ENCODE measurements at regions not wholly inside any gene's neighbourhood (a gene's known extent, or its start where the extent isn't known, plus 50 kb on each side); places are given as distances from the start of the nearest gene placed in this dataset.

DNA sequence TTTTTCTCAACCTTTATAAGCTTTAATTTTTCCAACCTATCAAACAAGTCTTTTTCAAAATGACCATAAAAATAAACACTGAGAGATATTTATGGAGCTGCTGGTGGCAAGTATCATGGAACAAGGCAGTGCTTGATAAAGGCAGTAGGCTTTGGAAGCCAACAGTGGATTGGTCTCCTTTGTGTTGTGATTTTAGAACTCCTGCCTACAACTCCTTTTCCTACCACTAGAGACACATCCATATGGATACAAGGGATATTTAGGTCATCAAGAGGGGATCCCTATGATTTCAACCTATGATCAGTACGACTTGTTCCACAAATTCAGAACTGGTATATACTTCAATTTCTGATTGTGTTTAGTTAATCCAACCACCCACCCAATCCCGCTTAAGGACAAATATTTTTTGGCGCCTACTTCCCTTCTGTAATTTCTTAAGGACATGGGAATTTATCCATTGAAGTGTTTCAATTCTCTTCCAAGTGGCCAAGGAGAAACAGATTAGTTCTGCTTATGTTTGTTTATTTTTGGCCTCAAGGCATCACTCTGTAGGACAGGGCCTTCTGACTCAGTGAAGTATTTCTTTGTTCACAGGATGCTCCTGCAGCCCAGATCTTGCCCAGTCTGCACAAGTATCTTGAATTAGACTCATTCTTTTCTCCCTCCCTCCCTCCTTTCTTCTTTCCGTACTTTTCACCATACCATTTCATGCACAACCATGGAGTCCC lies 2119.6 kb upstream of the PIK3C3 start:
- no peak for DNase-seq

DNA sequence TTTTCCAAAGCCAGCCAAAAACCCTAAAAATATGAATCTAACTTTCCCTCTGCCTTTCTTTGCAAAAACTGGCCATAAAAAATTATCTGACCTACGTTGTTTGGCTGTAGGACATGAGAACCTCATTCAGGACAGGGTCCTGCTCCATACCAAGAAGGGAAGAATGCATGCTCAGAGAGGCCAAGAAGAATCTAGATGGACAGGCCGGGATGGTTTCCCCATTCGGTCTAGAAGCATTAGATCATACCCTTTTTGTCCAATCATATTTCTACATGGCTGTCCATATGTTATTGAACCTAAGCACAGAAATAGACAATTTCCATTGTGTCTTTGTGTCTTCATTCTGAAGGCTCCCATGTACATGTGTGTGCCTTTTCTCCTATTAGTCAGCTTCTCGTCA lies 2120.4 kb upstream of the PIK3C3 start:
- no peak for DNase-seq

DNA sequence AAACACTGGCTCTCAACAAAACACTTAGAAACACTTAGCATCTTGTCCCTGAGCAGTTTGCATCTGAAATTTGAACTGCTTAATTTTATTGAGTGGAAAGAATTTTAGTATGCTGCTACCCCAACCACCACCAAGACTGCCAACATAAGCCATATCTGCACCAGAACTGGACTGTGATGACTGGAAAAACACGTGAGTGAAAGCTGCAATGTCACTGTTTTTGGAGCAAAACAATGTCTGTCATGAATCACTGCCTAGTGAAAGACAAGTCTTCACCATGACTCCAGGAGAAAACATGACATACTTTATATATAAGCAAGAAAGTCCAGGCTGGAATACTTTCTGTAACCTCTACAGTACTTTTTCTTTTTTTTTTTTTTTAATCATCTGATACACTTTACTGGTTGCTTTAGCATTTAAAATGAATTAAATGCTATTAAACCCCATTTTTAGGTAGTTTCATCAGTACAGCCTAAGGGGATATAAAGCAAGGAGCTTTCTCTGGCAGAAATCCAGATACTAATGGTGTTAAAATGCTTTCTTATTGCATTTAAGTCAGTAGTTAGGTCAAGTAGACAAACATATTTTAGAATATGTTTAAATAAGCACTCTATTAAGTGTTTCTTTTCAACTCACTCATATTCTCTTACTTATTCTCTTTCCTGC lies 2129.4 kb upstream of the PIK3C3 start:
- DNase-seq = no peak

DNA sequence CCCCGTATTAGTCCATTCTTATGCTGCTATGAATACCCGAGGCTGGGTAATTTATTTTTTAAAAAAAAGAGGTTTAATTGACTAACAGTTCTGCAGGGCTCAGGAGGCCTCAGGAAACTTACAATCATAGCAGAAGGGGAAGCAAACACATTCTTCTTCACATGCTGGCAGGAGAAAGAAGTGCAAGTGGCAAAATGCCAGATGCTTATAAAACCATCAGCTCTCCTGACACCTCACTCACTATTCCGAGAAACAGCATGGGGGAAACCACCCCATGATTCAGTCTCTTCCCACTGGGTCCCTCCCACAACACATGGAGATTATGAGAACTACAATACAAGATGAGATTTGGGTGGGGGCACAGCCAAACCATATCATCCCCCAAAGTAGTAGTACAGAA lies 2148.5 kb upstream of the PIK3C3 start:
- DNase-seq = no peak

DNA sequence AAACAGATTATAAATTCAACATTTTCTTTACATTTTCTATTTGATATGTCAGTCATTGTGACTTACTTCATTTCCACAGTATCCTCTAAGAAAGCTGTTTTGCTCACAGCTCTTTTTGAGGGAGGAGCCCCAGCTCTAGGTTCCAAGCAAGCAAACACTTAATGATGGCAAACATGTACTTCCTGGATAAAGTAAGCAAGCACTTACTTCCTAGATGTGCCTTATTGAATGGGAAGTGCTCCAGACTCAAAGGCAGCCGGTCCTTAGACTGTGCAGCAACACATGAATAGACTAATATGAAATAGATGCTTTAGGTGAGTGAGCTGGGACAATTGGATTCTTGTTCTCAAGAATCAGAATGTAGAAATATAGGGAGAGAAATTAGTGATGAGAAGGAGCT lies 2149.8 kb upstream of the PIK3C3 start:
- DNase-seq = no peak

DNA sequence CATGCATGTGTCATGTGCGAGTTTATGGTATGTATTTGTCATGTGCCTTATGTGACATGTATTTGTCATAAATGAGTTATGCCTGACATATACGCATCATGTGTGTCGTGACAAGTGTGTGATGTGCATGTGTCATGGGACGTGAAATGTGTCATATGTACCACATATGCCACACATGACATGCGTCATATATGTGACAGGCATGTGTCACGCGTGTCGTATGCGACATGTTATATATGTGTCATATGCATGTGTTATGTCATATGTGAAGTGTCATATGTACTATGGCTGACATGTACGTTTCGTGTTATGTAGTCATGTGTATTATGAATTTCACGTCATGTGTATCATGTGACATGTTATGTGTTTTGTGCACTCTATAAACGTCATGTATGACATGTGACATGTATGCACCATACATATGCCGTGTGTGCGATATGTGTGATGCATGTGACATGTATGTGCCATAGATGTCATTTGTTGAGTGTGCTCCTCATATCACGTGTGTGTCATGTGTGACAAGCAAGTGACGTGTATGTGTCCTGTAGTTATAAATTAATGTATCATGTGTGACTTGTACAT lies 2152.3 kb upstream of the PIK3C3 start:
- no peak for DNase-seq

DNA sequence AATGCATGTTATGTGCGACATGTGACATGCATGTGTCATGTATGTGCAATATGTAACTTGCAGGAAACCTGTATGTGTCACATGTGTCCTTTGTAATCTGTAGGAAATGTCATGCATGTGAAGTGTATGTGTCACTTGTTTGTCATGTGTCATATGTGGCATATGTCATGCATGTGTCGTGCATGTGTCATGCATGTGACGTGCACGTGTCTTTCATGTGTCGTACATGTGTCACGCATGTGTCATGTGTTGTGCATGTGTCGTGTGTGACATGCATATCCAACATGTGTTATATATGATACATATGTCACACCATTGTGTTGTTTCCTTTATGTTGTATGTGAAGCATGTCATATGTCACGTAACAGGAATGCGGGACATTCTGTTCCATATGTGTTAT lies 2153.2 kb upstream of the PIK3C3 start:
- no peak for DNase-seq

DNA sequence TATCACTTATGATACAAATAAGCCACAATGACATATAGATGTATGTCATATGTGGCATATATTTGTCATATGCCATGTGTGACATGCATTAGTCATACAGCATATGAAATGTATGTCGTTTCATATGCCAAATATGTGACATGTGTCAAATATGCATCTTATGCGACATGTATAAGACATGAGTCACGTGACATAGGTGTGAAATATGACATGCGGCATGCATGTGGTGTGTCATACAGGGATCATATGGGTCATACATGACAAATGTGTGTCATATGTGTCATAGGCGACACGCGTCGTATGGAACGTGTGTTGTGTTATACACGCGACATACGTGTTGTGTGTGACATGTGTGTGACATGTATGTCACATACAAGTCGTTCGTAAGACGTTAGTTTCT lies 2154.0 kb upstream of the PIK3C3 start:
- no peak for DNase-seq

DNA sequence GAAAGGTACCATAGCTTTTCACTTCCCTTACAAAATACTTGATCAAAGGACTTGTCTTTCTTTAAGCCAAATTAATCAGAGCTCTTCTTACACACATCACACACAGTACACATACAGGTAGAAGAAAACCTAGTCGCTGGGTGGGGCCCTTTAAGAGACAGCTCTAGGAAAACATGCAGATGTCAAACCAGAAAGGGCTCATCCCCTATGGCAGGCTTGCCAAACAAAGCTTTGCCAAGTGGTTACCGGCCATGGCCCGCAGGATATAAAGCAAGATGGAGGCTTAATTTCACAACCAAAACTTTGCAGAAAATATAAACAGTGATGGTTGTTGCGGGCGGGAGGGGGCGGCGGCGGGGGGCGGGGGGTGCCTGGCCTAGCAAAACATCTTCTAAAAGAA lies 2156.0 kb upstream of the PIK3C3 start:
- DNase-seq = no peak

DNA sequence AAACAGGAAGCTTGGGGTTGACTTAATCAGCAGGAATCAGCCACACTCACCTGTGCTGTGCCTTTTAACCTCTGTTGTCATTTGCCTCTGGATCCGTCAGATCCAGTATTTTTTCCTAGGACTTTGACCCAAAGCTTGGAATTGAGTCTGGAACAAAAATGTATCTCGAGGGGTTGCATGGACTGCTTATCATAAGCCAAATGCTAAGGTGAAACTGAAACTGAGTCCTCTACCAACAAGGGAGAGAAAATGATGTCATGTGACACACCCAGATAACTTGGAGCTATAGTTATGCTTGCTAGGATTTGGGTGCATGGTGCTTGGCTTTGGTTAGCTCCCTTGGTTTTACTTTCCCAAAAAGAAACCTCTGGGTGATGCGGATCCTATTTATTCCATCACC lies 2158.6 kb upstream of the PIK3C3 start:
- DNase-seq = no peak

DNA sequence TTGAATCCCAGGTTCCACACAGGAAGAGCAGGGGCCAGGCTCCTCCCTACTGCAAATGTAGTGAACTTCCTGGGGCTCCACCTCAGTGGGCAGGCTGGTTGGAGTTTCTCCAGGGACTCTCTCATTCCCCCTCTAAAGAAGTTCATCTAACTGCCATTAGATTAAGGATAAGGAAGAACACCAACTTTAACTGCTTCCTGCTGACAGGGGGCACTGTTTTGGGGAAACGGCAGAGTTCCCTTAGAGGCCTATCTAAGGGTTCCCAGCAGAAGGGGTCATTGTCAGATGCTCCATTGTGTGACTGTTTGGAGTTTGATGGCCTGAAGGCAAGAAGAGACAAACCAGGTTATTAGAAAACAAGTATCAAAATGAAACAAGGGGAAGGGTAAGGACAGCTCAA lies 2159.7 kb upstream of the PIK3C3 start:
- DNase-seq = no peak

DNA sequence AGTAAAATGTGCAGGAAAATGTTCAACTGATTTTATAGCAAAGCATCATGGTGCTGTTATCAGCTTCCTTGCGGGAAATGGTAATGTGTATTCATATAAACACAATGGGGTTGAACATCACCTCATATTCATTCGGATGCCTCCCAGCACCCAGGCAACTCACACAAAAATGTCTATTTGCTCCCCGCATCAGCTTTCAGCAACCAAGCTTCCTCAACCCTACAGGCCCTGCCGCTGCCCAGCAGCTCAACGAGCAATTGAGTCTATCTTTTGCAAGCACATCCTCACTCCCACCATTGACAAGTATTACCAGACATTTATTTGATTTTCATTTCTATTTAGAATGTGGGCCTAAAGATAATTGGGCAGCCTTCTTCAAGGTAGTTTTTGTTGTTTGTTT lies 2161.4 kb upstream of the PIK3C3 start:
- no peak for DNase-seq

DNA sequence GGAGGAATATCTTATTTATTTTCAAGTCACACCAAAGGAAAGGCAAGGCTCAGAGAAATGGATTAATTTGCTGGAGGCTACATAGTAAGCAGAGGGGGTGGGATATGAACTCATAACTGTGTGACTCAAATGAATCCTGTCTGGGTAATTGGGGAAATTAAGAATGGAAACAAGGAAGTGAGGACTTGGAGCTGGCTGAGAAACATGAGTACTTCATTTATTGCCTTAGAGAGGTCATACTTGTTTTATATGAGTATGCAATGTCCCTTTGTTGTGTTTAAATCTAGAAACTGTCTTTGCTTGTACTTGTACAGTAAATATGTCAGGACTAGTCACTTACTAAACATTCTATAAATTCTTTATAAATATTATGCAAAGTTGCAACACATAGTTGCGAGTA lies 2166.7 kb upstream of the PIK3C3 start:
- DNase-seq = no peak

DNA sequence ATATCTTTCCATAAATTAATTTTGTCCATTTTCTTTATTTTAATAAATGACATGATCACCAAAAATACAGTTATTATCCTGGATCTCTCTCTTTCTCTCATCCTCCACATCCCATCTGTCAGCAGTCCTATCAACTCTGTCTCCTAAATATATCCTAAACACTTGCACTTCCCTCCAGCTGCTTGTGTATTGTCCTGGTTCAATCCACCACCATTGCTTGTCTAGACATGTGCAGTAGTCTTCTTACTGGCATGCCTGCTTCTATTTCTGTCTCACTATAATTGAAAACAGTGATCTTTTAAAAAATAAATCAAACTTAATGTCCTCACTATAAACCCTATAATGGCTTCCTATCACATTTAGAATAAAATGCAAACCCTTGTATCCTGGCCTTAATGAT lies 2168.6 kb upstream of the PIK3C3 start:
- no peak for DNase-seq

DNA sequence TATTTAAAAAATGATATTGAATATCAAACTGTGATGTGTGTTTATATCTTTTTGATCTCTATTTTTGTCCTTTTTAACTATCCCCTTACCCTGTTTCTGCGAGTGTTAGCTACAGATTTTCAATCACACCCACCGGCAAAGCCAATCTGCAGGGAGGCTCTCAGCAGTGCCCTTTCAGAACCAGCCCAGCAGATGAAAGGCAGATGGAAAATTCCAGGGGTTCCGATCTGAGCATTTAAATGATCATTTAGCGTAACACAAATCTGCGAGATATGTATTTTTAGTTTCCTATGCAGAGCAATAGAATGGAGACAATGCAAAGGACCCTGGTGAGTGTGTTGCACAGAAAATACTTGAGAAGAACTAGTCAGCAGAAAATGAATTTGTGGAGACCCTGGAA lies 2170.5 kb upstream of the PIK3C3 start:
- no peak for DNase-seq

DNA sequence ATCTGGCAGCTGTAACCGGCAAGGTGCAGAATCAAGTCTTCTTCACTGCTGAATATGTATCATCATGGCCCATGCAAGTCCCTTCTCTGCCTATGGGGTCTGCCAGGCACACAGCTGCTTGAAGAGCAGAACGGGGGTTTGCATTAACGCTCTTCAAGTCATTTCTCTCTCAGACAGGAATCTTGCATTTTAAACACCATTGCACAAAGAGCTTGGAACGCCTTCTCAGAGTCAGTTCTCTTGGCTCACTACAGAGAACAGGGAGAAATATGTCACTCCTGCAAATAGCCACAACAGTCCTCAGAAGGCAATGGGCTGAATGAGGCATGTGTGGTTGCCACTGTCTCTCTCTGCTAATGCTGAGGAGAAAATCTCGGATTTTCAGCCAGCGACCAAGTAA lies 2173.5 kb upstream of the PIK3C3 start:
- no peak for DNase-seq

DNA sequence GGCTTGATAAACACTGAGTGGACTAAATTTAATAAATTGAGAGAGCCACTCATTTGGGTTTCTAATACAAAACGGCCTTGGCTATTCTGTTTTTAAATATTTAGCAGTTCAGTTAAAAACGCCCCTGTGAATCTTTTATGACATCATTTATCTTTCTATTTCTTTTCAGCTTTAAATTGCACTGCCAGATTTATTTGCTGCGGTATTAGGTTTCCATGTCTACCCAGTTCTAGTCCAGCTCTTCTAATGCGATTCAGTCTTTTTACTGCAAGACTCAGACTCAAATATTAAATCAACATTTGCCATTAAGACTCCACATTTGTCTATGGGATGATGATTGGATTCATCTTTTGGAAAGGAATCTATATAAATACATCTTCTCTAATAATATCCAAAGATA lies 2174.3 kb upstream of the PIK3C3 start:
- no peak for DNase-seq

DNA sequence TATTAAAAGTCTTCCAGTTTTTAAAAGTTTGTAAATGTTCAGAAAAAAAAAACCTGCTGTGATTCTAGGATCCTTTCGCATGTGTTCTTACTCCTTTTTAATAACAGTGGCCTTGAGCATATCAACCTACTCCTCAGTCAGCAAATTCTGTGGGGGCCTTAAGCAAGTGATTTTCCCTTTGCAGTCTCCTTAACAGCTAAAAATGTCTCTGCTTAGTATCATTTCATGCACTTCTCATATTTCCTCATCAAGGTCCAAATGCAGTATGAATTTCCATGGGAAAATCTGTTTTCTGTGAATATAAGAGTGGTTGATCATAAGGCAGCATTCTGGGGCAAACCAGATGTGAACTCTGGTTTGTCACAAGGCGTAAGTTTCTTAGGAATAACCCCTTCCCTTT lies 2175.1 kb upstream of the PIK3C3 start:
- no peak for DNase-seq

DNA sequence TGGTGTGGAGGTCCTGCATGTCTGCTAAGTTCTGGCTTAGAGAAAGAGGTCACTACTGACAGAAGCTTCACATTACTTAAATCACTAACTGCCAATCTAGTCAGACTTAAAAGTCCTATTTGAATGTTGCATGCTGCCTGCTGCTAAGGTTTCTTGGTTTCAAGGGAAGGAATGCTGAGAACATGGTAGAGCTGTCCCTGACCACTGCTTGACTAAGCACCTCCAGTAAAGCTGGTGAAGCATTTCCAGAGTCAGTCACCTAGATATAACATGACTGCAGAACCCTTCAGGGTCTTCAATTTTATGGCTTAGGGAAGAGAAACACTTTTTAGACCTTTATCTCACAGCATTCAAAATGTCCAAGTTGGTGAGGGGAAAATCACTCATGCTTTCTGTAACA lies 2178.3 kb upstream of the PIK3C3 start:
- DNase-seq = no peak

DNA sequence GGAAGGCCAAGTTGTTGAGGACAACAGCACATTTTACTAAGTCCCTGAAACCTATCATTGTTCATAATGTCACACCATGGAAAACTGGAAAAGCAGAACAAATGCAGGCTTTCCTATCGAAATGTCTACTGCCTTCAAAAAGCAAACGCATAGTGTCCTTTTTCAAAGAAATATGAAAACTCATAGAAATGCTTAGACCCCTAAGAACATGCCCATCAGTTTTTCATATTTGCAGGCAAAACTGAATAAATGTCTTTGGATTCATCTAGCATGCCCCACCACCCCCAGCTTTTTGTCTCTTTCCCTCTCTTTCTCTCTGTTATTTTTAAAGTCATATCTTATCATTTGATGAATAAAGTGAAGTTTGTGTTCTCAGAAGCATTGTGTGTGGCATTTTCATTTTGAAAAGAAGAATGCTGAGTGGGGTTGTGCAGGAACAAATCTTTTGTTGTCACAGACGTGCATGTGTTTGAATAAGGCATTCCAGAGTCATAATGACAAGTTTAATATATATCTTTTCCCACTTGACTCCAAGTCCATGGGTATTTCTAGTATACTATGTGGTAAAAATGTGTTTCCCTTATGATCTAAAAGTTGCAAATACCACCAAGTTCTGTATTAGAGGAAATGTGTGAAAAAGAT lies 2180.0 kb upstream of the PIK3C3 start:
- DNase-seq = no peak

DNA sequence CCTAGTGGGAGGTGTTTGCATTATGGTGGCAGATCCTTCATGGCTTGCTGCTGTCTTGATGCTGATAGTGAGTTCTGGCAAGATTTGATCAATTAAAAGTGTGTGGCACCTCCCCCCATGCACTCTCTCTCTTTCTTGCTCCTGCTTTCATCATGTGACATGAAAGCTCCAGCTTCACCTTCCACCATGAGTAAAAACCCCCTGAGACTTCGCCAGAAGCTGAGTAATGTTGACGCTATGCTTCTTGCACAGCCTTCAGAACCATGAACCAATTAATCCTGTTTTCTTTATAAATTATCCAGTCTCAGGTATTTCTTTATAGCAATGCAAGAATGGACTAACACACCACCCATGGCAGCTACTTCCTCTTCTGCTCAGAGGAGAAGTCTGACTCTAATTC lies 2181.4 kb upstream of the PIK3C3 start:
- DNase-seq = no peak

DNA sequence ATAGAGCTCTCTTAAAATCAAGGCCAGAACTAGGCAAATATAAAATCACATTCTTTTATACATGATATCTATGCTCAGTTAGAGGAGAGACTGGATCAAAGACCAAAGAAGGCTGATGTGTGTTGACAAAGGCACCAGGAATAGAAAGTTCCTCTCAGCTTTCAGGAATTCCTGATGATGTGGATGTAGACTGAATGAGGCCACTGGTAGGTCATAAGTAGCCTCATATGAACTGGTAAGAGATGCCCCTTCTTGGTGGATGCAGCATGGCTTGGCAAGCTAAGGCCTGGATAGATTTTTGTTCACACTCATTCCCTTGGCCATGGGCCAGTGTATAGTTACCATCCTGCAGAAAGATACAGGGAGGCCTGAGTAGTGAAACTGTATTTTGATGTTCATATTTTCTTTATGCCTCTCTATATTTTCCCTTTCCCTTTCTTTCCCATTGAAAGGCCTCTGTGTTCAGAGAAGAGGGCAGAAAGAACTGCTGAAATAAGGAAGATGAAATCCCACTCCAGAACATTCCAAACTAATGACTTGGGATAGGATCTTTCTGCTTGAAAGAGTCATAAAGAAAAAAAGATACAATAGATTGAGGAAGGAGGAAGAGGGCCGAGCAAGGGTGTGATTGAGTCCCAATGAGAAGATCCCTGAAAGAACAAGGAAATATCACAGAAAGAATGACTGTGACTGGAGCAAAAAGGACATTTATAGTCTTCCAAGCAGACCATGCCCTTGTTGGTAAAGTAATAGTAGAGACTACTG lies 2182.7 kb upstream of the PIK3C3 start:
- no peak for DNase-seq

DNA sequence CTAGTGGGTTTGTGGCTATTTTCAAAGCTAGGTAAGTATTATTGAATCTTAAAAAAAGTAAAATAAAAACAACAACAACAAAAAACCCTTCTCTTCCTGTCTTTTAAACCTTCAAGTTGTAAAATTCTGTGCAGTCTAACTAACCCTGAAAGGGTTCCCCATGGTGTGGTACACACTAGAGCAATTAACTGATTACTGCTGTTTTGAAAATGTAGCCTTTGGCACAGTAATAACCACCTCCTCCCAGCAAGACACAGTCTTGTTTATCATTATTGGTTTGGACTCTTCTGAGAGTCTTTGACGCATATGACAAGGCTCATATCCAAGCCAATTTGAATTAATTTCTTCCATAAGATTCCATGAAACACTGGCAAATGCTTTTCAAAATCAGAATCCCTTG lies 2184.6 kb upstream of the PIK3C3 start:
- DNase-seq = no peak
